Fibroblast of pulmonary artery (primary cell): ENCODE measurements at regions not wholly inside any gene's neighbourhood (a gene's known extent, or its start where the extent isn't known, plus 50 kb on each side); places are given as distances from the start of the nearest gene placed in this dataset.
"Not testable (repeated sequence)": the region's sequence is repeated elsewhere in the genome, so short reads cannot be mapped to it uniquely, and the experiment has no call there.

Experiments
- DNase-seq: peaks from one replicate; pipeline ENCODE4 v3.0.0-alpha.2; 2010; ENCODE audit warnings: low read depth
- H3K4me3 ChIP-seq: replicated peaks from 2 replicates; pipeline ENCODE4 v1.5.1; 2011; ENCODE audit warnings: low read depth, mild to moderate bottlenecking, control low read depth, low read length, moderate library complexity
- TF ChIP-seq, protein P1 (sequence below): IDR thresholded peaks from 2 replicates; pipeline ENCODE4 v1.5.1; 2011; ENCODE audit warnings: mild to moderate bottlenecking, control low read depth, low read length, inconsistent platforms; ENCODE audit errors: missing control alignments

DNA sequence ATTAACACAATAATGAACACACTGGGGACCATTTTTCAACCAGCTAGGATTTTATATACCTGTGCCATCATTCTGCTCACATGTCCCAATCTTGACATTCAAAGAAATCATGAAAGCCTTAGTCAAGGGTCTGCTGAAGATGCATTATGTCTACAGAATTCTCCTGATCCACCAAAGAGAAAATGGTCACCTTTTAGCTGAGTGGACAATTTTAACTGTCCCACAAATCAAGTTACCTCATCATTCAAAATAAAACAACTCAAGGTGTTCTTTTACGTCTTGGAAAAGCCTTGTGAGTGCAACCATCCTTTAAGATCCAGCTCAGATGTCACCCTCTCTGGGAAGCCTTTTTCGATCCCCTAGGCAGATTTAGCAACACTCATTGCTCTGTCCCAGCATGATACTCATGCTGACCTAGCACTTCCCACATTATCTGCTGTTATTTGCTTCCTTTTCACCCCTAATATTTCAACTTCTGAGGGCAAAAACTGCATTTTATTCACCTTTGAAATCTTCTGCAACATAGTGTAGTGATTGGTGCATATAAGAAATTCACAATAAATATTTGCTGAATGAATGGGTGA lies 80.1 kb downstream of the LMO4 start:
- DNase-seq: no peak
- no peak overlapping the region for H3K4me3 ChIP-seq
- TF ChIP-seq, protein P1, sequence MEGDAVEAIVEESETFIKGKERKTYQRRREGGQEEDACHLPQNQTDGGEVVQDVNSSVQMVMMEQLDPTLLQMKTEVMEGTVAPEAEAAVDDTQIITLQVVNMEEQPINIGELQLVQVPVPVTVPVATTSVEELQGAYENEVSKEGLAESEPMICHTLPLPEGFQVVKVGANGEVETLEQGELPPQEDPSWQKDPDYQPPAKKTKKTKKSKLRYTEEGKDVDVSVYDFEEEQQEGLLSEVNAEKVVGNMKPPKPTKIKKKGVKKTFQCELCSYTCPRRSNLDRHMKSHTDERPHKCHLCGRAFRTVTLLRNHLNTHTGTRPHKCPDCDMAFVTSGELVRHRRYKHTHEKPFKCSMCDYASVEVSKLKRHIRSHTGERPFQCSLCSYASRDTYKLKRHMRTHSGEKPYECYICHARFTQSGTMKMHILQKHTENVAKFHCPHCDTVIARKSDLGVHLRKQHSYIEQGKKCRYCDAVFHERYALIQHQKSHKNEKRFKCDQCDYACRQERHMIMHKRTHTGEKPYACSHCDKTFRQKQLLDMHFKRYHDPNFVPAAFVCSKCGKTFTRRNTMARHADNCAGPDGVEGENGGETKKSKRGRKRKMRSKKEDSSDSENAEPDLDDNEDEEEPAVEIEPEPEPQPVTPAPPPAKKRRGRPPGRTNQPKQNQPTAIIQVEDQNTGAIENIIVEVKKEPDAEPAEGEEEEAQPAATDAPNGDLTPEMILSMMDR: no peak

DNA sequence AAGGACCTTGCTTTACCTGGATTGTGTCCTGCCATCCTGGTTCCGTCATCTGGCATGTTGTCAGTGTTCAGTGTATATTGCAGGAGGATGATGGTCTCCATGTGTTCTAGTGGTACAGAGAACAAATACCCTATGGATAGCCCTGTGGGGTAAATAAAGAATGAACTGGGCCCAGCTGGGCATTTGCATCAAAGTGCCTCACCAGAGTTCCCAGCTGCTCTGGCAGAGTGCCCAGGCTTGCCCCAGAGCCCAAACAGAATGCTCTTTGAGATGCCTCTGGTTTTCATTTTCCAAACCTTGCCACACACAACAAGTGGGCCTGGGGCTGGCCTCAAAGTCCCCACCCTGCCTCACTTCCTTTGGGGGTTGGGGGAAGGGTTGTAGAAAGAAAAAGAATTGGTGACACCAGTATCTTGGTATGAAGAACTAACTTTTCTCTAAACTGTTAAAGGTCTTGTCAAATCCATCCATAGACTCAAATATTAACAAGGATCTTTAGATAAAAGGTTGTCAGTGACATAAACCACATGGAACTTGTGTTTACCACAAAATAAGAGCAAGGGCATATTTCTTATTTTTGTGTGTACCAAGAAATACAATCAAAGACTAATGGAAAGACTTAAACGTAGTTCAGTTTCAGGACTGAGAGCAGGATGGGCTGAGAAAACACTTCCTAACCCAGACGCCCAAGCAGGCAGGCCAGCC lies 82.2 kb downstream of the LMO4 start:
- TF ChIP-seq, protein P1: no peak
- DNase-seq: no peak
- H3K4me3 ChIP-seq: no peak overlapping the region

DNA sequence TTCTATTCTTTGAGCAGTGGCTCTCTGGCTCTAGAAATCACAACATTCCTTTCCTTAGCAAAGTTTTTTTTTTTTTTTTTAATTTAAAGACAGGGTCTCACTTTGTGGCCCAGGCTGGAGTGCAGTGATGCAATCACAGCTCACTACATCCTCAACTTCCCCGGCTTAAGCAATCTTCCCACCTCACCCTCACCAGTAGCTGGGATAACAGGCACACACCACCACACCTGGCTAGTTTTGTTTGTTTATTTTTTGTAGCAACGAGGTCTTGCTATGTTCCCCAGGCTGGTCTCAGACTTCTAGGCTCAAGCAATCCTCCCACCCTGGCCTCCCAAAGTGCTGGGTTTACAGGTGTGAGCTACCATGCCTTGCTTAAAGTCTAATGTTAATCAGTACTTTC lies 85.2 kb downstream of the LMO4 start:
- not testable (repeated sequence) for H3K4me3 ChIP-seq, DNase-seq

DNA sequence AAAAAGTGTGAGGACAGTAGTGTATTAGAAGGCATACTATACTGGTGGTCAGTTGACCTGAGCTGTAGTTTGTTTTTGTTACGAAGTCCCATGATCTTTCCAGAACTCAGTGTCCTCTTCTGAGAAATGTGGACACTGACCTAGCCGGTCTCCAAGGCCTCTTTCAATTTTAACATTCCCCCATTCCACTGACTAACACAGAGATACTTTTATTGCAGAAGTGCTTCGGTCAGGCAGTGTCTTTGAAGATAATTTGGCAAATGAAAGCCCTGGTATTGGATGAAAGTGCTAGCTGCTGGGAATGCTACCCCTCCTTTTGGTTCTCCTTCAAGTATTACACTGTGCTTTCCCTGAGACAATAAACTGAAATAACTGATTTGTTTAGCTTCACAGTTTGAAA lies 89.4 kb downstream of the LMO4 start:
- no peak for DNase-seq
- H3K4me3 ChIP-seq: no peak overlapping the region
- TF ChIP-seq, protein P1: no peak

DNA sequence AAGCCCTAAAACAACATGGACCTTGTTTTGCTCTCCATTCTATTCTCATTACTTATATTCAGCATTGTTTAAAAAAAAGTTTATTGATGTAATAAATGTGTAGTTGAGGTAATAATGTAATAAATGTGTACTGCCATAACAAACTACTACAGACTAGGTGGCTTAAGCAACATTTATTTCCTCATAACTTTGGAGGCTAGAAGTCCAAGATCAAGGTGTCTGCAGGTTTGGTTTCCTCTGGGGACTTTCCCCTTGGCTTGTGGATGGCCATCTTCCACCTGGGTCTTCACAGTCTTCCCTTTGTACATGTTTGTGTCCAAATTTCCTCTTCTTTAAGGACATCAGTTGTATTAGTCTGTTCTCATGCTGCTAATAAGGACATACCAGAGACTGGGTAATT lies 93.1 kb downstream of the LMO4 start:
- TF ChIP-seq, protein P1: no peak
- DNase-seq: no peak
- H3K4me3 ChIP-seq: no peak overlapping the region

DNA sequence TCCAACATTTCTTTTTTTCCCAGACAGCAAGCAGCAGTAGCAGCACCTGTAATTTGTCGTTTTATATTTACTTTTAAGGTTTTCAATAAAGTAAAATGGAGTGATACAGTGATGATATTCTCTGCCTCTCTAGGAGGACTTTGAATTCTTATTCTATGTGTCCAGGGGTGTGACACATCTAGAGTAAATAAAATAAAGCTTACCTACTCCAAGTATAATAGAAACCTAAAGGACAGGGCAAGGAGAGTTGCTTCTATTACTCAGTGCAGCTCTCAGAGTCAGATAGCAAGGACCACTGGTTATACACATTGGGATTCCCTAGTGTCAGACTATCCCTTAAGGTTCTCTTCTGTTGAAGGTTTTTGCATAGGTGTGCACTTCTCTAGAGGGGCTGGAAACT lies 95.9 kb downstream of the LMO4 start:
- TF ChIP-seq, protein P1: no peak
- H3K4me3 ChIP-seq: no peak overlapping the region
- DNase-seq: no peak

DNA sequence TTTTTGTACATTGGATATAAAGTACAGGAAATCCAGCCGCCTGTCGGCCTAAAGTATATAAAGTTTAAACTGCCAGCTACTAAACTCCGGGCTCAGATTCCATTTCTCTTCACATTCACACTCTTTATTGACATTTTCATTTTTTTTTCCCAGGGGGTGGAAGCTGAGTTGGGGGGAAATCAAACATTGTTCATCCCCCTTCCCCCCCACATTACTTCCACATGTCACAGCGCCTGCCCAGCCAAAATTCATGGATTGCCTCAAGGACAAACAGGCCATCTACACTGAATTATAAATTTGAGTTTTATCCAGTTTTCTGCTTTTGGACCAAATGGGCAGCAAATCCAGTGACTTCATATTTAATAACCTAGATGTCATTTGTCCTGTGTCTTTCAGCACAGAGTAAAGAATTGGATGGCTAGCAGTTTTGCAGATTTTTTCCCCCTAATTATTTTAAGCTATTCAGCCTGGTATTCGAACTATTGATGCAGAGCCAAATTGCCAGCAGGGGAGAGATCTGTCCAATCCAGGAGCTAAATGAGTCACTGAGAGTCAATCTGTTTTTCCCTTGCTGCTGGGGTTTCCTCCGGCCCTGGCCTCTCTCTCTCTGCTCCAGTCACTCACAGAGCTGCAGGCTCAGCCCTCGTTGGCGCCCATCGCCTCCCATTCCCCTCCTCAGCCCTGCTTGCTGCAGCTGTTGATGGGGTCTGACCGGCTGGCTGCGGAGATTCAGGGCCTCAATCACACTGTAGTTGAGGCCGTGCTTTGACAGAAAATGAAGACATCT lies 98.0 kb downstream of the LMO4 start:
- H3K4me3 ChIP-seq: no peak overlapping the region
- TF ChIP-seq, protein P1: no peak
- peak; percentile 39 for DNase-seq
